ENCODE measurements at regions not wholly inside any gene's neighbourhood (a gene's known extent, or its start where the extent isn't known, plus 50 kb on each side); places are given as distances from the start of the nearest gene placed in this dataset.

DNA sequence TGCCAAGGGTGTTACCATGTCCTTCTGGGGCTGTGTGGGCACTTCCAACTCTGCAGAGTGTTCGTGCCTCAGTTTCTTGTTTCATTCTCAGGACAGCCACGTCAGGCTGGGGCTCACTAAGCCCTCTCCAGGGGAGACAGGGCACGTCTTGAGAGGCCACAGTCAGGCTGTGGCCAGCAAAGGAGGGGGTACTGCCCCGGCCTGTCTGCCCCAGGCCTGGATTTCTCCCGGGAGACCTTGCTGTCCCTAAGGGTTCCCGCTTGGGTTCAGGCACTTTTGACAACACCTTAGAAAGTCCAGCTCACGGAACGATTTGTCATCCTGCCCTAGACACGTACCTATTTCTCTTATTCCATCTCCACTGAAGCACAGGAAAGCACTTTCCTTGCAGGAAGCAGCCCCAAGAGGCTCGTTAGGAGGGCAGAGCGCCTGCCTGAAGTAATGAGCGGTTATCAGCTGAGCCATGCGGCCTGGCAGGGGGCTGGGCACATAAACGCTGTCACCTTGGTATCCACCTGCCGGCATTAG is 290.4 kb upstream of the RTL1 start:
- DNase-seq (ENCODE audit: low spot score) = no peak

DNA sequence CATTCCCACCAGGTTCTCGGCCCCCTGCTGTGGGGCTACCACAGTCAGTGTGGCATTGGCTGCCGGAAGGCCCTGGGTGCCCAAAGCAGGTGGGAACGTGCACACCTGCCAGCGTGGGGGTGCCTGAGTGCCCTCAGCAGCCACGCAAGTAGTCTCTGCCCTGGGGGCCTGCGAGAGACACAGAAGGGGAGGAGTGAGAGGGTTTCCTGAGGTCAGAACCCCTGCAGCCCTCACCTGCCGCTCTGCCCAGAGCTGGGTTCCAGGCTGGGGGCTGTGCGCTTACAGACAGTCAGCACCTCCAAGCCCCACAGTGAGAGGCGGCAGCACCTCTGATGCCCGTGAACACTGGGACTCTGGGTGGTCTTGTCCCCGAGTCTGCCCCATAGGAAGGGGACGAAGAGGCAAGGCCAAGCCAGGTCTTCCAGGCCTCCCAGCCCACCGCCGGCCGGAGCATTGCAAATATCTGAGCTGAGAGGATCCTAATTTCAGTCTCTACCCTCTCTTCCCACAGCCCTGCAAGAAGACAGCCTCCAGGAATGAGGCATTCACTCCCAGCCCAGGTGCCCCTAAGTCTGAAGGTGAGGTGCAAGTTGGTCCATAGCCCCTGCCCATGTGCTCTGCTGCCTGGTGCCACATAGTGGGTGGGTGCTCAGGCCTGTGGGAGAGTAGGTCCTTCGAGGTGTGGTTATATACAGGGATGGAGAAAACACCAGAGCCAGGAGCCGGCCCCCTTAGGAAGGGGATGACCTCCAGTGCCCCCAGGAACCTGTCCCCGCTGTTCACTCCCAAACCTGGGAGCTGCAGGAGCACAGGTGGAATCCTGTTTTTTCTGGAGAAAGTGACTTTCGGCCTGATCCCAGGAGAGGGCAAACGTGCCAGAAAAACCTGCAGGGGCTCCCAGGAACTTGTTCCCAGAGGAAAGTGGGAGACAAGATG is 291.1 kb upstream of the RTL1 start:
- DNase-seq (ENCODE audit: low spot score) = no peak

DNA sequence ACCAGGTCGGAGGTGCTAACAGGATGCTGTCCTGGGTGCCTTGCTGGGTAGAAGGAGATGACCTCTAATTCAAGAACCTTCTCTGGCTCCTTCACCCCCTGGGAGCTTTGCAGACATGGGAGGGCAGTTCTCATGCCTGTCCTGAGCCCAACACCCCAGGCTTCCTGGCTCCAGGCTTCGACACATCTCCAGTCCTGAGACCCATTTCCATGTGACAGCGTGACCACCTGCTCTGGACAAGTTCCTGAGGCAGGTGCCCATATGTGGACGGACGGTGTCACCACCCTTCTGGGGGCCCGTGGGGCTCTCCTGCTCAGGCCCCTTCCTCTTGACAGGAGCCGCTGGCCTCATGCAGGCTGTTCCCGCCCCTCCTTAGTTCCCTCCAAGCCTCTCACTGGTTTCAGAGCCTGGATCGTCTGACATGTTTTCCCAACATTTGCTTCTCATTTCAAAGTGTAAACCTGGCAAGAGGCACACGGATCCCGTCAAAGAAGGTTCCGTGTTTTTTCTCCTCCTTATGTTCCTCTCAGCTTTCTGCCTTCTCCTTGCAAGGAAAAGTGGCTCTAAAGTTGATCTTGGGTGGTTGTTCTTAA is 291.9 kb upstream of the RTL1 start:
- DNase-seq (ENCODE audit: low spot score) = no peak

DNA sequence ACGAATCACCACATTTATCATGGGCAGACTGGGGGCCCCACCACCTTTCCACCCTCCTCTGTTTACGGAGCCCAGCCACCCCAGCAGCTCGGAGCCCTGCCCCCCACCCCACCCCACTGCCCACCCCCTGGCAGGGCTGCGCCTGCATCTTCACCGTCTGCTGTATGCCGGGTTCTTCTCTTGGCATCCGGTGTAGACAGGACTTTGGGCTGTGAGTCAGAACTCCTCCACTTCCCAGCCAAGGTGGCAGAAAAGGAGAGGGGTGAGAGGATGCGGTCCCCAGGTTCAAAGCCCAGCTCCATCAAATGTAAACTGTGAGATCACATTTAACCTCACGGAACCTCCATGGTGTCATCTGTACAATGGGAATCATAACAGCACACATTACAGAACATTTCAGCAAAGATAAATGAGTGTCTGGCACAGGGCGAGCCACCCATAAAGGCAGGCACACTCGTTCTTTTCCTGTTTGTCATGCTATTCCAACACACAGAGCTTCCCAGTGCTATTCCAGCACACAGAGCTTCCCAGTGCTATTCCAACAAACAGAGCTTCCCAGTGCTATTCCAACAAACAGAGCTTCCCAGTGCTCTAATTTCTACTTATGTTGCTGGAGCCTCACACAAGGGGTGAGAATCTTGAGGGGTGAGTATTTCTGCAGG is 292.7 kb upstream of the RTL1 start:
- DNase-seq (ENCODE audit: low spot score) = no peak

DNA sequence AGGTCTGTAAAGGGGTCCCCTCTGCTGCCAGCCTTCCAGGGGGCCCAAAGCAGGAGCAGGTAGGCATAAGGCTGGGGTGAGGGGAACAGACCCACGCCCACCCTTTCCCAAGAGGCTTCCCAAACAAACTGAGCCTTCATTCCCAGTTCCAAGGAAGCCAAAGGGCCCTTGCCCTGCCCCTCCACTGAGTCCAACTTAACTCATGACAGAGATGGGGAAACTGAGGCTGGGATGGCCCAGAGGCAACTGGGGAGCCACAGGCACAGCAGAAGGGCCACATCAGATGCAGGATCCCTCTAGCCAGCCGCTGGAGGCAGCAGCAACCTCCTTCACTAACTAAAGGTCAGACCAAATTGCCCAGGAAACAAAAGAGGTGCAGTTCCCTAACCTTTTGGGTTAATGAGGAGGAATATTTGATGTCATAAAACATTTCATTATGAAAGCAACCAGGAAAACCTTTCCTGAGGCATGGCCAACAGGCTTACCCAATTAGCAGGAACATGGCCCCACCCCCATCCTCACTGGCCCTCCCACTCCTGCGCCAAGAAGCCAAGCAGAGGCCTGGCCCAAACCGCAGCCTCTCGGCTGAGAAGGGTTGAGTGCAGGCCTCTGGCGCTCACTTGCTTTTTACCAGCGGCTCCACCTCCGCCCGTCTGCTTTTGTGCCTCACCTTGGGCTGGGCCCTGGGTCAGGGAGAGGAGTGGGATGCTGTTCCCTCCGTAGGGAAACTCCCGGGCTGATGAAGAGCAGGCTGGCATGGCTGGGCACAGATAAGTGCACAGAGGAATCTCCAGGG is 293.5 kb upstream of the RTL1 start:
- peak; percentile 22 for DNase-seq (ENCODE audit: low spot score)

DNA sequence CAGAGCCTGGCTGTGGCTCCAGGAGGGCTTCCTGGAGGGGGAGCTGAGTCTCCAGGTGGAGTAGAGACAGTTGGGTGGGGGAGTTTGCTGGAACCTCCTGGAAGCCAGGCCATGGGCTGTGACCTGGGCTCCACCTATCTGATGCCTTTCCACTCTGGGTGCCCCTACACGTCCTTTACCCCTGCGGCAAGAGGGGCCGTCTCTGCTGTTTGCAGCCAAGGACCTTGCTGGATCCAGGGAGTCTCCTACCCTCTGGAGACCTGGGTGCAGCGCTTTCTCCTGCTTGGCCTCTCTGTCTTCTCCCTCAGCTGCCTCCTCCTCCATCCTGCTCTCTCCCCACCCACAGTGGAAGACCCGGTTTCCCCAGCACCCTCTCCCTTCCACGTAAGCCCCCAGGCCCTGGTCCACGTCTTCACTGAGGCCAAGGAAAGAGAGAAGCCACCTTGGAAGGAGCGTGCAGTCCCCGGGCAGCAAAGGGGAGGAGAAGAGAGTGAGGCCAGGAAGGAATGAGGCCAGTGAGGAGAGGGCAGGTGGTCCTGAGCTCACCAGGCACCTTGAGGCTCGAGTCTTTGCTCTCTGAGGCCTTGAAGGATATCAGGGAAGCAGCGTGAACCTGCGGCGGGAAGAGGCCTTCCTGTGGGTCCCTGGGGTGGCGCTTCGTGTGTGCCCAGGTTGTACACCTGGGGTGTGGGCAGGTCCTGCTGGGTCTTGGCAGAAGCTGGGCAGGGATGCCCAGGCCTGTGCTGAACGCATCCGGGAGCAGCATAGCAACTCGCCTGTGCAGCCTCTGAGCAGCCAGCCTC is 294.3 kb upstream of the RTL1 start:
- DNase-seq (ENCODE audit: low spot score) = no peak

DNA sequence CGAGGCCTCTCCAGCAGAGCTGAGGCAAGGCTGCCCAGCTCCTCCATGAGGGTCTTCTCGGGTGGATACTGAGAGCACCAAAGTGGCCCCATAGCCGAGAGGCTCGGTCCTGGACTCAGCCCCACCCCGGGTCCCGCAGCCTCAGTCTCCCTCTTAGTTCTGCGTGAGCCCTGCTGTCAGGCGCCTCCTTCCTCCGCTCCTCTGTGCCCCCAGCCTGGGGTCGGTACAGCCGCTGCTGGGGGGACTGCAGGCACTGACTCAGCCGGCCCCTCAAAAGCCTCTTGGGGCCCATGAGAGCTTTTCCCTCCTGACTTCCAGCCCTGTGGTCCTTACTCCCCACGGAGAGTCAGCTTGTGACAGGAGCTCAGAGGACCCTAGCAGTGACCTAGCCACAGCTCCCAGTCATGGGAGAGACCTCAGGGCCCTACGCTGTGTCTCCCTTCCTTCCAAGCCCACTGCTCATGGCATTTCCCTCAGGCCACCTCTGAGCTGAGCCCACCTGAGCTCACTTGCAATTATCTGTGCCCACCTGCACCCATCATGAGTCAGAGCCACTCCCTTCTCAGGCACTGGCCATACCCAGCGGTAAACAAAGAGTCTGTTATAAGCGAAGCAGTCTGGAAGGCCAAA is 295.0 kb upstream of the RTL1 start:
- no peak for DNase-seq (ENCODE audit: low spot score)

DNA sequence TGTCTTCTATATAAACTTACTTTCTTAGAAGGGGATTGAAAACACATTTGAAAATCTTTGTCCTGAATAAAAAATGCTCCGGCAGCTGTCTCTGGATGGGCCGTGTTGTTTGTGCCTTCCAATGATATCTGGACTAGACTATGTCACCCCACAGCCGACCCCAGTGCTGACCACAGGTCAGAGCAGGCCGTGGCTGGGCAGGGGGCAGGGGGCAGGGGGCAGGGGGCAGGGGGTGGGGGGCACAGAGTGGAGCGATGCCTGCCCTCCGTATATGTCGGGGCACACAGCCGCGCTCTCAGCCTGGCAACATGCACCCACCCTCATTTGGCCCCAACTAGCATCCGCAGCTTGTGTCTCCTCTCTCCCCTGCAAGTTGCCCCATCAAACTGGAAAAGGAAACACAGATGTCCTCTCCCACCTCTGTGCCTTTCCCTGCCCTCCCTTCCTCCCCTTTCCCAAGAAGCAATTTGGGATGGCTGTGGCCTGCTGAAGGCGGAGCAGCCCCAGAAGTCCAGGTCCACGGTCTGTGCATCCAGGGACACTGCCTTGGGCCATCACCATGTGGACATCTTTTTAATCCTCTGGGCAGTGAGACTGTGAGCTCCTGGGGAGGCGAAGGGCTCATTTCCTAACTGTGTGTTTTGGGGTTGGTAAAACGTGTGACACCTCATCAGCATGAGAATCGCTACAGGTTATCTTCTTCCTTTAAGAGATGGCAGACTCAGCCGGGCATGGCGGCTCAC is 295.7 kb upstream of the RTL1 start:
- DNase-seq (ENCODE audit: low spot score) = no peak

DNA sequence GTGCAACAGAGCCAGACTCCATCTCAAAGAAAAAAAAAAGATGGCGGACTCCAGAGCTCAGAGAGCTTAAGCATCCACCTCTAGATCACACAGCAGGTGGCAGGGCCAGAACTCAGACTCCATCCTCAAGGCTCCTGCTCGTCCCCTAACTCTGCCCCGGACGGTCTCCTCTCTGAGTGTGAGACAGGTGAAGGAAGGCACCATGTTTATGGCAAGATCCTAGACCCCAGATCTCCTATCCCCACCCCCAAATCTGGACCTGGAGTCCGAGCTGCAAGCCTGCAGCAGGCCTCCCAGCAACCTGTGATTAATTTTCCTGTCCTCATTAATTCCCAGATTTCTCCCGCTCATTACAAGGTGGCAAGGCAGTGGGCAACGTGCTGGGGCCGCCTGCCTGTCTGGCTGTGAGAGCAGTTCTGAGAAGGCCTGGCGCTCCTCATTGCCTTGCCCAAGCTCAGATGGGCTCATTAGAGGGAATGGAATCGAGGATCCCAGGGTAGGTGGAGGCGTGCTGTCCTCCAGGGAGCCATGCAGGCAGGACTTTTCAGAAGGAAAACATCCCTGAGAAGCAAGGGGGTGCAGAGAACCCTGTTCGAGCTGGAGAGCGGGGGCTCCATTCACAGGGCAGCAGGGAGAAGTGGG is 296.6 kb upstream of the RTL1 start:
- no peak for DNase-seq (ENCODE audit: low spot score)

DNA sequence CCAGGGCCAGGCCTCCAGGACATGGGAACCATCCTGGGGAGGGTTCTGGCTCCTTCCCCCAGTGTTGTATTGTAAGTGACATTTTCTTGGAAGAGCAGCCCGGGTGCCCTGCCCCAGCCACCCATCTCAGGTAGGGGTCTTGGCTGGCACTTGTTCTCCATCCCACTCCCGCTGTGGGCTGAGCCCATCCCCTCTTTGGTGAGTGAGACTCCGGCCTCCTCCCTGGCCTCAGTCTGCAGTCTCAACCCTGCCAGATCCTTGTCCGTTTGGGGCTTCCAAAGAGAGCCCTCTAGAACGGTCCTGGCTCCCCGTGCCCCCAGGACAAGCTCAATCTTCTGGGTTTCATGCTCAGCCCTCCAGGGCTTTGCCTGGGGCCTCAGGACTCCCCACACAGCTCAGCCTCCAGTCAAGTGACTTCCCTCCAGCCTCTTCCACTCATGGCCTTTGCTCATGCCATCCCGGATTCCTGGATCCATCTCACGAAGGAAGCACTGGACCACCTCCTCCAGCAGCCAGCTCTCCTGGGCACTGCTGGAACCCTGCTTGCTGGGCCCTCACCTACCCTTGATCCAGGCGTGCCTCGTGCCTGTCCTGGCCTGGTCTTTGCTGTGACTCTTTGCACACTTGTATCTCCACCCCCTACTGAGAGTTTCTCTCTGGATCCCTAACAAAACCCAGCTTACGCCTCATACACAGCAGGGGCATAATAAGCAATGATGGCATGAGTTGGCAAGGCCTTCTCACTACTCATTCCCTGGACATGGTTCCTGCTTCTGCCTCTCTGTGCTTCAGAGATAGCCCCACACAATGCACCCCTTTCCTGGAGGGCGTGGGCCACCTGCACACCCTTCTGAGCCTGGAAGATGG is 297.4 kb upstream of the RTL1 start:
- DNase-seq (ENCODE audit: low spot score) = no peak

DNA sequence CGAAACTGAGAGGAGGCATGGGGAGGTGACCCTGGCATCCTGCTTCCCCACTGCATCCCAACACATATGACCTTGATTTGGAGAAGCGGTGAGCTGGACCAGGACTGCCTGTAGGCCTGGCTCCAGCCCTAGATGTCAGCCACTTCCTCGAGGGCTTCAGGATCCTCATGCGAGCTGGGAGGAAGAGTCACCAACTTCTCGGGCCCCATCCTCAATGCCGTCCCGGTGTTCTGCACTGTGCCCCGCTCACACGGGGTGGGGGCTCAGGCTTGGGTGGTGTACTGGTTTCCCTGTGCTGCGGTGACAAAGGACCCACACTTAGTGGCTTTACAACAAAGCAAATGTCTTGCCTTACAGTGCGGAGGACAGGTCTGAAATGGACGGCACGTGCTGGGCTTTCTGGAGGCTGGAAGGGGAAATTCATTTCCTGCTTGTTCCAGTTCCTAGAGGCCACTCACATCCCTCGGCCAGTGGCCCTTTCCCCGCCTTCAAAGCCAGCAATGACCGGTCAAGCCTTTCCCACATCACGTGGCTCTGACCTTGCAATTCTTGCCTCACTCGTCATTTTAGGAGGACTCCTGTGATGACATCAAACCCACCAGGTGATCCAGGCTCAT is 298.1 kb upstream of the RTL1 start:
- DNase-seq (ENCODE audit: low spot score) = no peak

DNA sequence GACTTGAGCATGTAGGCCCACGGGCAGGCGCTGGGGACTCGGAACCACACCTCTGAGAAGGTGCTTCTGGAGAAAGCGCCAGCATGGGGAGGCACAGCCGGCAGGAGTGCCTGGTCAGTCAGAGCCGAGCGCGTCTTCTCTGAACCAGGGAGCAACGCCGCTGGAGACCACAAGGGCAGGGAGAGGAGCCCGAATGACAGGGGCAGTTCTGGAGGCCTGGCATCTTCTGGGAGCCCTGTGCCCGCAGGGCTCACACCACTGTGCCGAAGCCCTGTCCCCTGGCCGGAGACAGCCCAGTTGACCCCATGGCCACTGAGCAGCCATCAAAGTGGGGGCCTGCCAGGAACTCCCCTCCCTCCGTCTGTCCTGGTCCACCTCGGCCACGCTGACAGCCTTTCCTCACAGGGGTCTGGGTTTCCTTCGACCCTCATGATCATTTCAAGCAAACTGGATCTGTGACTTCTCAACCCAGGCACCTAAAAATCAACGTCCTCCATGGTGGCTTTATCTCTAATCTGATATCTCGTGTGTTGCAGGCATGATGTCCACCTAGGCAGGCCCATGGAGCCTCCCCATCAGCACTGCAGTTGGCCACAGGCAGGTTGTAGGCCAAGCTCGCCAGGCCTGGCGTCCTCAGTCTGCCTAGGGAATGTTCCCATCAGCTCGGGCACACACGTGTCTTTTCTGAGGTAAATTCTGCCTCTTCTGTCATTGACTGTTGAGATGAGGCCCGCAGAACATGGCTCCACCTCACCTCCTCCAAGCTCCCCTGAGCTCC is 299.3 kb upstream of the RTL1 start:
- no peak for DNase-seq (ENCODE audit: low spot score)

DNA sequence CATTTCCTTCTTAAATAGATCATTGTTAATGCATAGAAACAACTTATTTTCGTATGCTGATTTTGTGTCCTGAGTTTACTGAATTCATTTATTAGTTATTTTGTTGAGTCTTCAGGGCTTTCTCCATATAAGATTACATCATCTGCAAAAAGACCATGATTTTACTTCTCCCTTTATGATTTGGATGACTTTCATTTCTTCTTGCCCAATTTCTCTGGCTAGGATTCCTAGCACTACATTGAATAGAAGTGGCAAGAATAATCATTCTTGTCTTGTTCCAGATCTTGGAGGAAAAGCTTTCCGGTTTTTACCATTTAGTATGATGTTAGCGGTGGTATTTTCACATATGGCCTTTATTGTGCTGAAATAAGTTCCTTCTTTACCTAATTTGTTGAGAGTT is 303.0 kb upstream of the RTL1 start:
- no peak for DNase-seq (ENCODE audit: low spot score)

DNA sequence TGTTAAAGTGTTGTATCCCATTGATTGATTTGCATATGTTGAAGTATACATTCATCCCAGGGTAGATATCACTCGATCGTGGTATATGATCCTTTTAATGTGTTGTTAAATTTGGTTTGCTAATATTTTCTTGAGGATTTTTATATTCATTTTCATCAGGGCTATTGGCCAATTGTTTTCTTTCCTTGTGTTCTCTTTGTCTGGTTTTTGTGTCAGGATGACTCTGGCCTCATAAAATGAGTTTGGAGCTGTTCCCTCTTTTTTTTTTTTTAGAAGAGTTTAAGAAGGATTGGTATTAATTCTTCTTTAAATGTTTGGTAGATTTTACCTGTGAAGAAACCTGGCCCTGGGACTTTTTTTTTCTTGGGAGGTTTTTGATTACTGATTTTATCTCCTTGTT is 303.5 kb upstream of the RTL1 start:
- DNase-seq (ENCODE audit: low spot score) = no peak

DNA sequence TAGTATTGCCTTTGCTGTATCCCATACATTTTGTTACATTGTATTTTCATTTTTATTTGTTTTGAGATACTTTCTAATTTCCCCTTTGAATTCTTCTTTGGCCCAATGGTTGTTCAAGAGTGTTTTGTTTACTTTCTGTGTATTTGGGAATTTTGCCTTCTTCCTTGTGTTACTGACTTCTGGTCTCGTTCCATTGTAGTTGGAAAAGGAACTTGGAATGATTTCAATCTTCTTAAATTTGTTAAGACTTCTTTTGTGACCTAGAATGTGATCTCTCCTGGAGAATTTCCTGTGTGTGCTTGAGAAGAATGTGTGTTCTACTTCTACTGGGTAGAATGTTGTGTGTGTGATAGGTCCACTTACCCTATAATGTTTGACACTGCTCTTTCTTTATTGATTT is 304.4 kb upstream of the RTL1 start:
- DNase-seq (ENCODE audit: low spot score) = no peak

DNA sequence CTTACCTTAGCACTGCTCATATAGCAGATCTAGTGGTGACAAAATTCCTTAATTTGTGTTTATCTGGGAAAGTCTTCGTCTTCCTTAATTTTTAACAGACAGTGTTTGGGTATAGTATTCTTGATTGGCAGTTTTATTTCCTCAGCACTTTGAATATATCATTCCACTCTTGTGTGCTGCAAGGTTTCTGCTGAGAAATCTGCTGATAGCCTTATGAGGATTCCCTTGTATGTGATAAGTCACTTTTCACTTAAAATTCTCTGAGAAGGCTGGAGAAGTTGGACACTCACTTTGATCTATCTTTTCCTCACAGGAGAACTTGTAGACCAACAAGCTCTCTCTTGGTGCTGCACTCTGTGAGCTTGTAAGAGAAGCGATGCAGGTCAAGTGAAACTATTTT is 306.1 kb upstream of the RTL1 start:
- DNase-seq (ENCODE audit: low spot score) = no peak

DNA sequence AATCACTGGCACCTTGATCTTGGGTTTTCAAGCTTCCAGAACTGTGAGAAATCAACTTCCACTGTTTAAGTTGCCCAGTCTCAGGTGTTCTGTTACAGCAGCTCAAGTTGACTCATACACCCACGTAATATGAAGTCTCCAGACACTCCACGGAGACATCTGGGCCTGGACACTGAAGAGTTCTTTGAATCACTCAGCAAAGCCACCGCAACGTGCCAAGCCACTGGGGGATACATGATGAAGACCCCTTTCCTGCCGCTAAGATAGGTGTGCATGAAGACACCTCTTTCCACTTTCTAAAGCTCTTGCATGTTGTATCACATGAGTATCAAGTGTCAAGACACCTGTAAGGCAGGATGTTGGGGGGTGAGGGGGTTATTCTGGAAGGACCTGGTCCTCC is 311.7 kb upstream of the RTL1 start:
- no peak for DNase-seq (ENCODE audit: low spot score)
